ENCODE measurements at regions not wholly inside any gene's neighbourhood (a gene's known extent, or its start where the extent isn't known, plus 50 kb on each side); places are given as distances from the start of the nearest gene placed in this dataset.

DNA sequence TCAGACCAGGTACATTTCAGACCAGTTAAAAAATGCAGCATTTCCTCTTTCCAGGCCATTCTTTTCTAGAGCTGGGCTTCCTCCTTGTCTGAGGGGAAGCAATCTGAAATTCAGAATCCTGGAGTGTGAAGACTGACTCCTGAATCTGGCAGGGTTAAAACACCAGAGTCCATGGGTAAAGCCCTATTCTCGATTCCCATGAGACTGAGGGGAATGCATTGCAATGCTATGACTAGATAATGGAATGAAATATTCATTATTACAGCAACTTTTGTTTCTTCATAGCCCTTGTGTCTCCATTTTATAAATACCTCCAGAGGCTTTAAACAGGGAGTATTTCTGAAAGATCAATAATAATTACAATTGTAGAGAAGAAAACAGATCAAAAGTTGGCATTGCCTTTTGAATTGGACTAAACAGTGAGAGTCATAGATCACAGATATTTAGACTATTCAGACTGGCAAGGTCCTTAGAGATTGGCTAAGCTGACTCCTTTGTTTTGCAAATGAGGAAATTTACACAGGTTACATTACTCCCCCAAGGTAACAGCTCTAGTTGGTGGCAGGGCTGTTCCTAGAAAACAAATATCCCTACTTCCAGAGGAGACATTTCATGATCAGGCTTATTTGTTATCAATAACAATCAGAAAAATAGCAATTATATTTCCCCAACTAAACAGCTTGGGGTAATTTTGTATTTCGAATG is 632.6 kb upstream of the KIRREL3 start:
- H3K4me3 ChIP-seq (ENCODE audit: low read length), result no peak overlapping the region
- peak; percentile 18 for DNase-seq (ENCODE audit: low read depth)
- no peak for TF ChIP-seq CTCF (conservative IDR thresholded peaks at IDR 0.05; ENCODE audit: low read length)

- DNase-seq (ENCODE audit: low read depth), result no peak
- H3K4me3 ChIP-seq (ENCODE audit: low read length), result no peak overlapping the region
- TF ChIP-seq CTCF (conservative IDR thresholded peaks at IDR 0.05; ENCODE audit: low read length), result no peak
Observed at GRCh38 chr11:127632546-127632945, 632.0 kb upstream of the KIRREL3 start.

DNA sequence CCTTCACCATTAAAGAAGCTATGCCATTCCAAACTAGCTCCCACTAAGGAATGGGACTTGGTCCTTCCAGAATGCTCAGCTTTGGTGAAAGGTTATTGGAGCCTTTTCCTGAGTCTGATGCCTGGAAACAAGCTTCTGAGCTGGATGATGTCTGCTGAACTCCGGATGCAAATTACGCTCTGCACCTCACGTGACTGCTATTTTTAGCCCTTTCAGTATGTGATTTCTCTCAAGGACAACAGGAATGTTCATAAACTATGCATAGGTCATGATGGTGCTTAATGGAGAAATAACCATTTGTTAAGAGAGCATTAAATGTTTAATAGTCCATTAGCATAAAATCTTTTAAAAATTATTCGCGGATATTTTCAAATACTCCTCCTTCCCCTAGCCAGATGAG is 631.4 kb upstream of the KIRREL3 start:
- TF ChIP-seq CTCF (conservative IDR thresholded peaks at IDR 0.05; ENCODE audit: low read length), result no peak
- no peak overlapping the region for H3K4me3 ChIP-seq (ENCODE audit: low read length)
- DNase-seq (ENCODE audit: low read depth), result no peak

DNA sequence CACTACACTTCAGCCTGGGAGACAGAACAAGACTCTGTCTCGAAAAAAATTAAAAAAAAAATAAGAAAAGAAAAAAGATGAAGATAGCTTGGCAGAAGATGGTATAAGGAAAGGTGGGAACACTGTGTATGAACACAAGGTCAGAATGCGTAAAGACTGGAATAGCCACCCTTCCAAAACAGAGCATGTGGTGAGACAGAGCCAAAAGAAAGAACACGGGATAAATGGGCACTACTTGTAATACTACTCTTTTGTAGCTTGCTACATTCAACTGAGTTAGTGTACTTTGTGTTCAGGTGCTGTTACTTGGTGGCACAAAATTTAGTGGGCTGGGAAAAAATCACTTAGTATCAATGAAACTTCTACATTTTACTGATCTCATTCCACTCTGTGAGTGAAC is 628.6 kb upstream of the KIRREL3 start:
- H3K4me3 ChIP-seq (ENCODE audit: low read length), result no peak overlapping the region
- TF ChIP-seq CTCF (conservative IDR thresholded peaks at IDR 0.05; ENCODE audit: low read length), result no peak
- no peak for DNase-seq (ENCODE audit: low read depth)

DNA sequence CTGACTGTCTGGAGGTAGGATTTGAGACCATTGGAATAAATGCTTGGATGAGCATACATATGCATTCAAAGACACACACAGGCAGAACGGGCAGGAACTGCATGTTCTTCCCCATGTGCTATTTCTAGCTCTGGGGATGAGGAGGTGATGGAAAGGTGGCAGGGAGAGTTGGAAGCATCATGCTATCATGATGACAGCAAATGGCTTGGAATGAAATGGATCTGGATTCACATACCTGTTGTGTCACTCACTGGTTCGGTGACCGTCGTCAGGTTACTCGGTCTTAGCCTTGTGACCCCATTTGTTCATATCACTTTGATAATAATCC is 627.9 kb upstream of the KIRREL3 start:
- no peak for TF ChIP-seq CTCF (conservative IDR thresholded peaks at IDR 0.05; ENCODE audit: low read length)
- DNase-seq (ENCODE audit: low read depth), result no peak
- H3K4me3 ChIP-seq (ENCODE audit: low read length), result no peak overlapping the region

GRCh38 chr11:127627629-127628457 is 627.3 kb upstream of the KIRREL3 start:
- no peak overlapping the region for H3K4me3 ChIP-seq (ENCODE audit: low read length)
- DNase-seq (ENCODE audit: low read depth), result no peak
- no peak for TF ChIP-seq CTCF (conservative IDR thresholded peaks at IDR 0.05; ENCODE audit: low read length)

DNA sequence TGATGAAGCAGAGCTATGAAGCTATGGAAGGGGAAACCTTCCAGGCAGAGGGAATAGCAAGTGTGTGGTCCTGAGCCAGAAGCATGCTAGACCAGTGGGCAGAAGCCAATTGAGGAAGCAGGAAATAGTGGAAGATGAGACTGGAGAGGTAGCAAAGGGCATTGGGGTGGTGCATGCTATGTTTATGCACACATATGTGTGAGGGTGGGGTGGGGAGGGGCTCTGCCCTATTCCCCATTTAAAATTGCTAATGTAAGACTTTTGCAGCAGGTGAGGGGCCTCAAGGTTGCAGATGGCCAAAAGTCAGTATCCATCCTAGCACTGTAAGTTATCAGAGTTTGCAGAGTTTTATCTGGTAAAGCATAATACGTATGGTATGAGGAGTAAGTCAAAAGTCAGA is 626.6 kb upstream of the KIRREL3 start:
- no peak for TF ChIP-seq CTCF (conservative IDR thresholded peaks at IDR 0.05; ENCODE audit: low read length)

More for the DNA sequence above, 626.6 kb upstream of the KIRREL3 start:
- DNase-seq (ENCODE audit: low read depth), result no peak
- H3K4me3 ChIP-seq (ENCODE audit: low read length), result no peak overlapping the region
